ENCODE measurements at regions not wholly inside any gene's neighbourhood (a gene's known extent, or its start where the extent isn't known, plus 50 kb on each side); places are given as distances from the start of the nearest gene placed in this dataset.

- no peak for TF ChIP-seq ISL1 (CRISPR knock-in tag; IDR thresholded peaks at IDR 0.05)
- TF ChIP-seq, protein P1, sequence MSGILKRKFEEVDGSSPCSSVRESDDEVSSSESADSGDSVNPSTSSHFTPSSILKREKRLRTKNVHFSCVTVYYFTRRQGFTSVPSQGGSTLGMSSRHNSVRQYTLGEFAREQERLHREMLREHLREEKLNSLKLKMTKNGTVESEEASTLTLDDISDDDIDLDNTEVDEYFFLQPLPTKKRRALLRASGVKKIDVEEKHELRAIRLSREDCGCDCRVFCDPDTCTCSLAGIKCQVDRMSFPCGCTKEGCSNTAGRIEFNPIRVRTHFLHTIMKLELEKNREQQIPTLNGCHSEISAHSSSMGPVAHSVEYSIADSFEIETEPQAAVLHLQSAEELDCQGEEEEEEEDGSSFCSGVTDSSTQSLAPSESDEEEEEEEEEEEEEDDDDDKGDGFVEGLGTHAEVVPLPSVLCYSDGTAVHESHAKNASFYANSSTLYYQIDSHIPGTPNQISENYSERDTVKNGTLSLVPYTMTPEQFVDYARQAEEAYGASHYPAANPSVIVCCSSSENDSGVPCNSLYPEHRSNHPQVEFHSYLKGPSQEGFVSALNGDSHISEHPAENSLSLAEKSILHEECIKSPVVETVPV (CRISPR knock-in tag; IDR thresholded peaks at IDR 0.05), result no peak
- TF ChIP-seq ARNTL (CRISPR knock-in tag; IDR thresholded peaks at IDR 0.05; ENCODE audit: borderline replicate concordance, low read depth), result no peak
- TF ChIP-seq PATZ1 (CRISPR knock-in tag; IDR thresholded peaks at IDR 0.05; ENCODE audit: borderline replicate concordance), result no peak
- no peak for TF ChIP-seq TOX (CRISPR knock-in tag; IDR thresholded peaks at IDR 0.05; ENCODE audit: borderline replicate concordance)
- TF ChIP-seq ZFP30 (CRISPR knock-in tag; IDR thresholded peaks at IDR 0.05), result no peak
- no peak for TF ChIP-seq GLIS3 (CRISPR knock-in tag; IDR thresholded peaks at IDR 0.05)
- TF ChIP-seq TCF4 (CRISPR knock-in tag; IDR thresholded peaks at IDR 0.05; ENCODE audit: borderline replicate concordance), result no peak
- no peak for TF ChIP-seq ZNF70 (CRISPR knock-in tag; IDR thresholded peaks at IDR 0.05)
- TF ChIP-seq POU6F1 (CRISPR knock-in tag; IDR thresholded peaks at IDR 0.05; ENCODE audit: borderline replicate concordance, low read depth), result no peak
- ATAC-seq, result peak; percentile 37; the same call in 2 of the 3 replicates
Observed at GRCh38 chr15:57865294-57865693, 158.8 kb downstream of the POLR2M start.

- TF ChIP-seq ZNF8 (CRISPR knock-in tag; IDR thresholded peaks at IDR 0.05) (no peak), SNAI2 (CRISPR knock-in tag; IDR thresholded peaks at IDR 0.05) (no peak), OSR1 (CRISPR knock-in tag; IDR thresholded peaks at IDR 0.05) (no peak), ZNF565 (CRISPR knock-in tag; conservative IDR thresholded peaks at IDR 0.05; ENCODE audit: low read depth) (no peak), TOX (CRISPR knock-in tag; IDR thresholded peaks at IDR 0.05; ENCODE audit: borderline replicate concordance) (no peak), POU6F1 (CRISPR knock-in tag; IDR thresholded peaks at IDR 0.05; ENCODE audit: borderline replicate concordance, low read depth) (no peak), ISL1 (CRISPR knock-in tag; IDR thresholded peaks at IDR 0.05) (no peak), RARB (CRISPR knock-in tag; IDR thresholded peaks at IDR 0.05) (no peak), ESRRG (CRISPR knock-in tag; IDR thresholded peaks at IDR 0.05) (no peak)
- TF ChIP-seq, protein P2, sequence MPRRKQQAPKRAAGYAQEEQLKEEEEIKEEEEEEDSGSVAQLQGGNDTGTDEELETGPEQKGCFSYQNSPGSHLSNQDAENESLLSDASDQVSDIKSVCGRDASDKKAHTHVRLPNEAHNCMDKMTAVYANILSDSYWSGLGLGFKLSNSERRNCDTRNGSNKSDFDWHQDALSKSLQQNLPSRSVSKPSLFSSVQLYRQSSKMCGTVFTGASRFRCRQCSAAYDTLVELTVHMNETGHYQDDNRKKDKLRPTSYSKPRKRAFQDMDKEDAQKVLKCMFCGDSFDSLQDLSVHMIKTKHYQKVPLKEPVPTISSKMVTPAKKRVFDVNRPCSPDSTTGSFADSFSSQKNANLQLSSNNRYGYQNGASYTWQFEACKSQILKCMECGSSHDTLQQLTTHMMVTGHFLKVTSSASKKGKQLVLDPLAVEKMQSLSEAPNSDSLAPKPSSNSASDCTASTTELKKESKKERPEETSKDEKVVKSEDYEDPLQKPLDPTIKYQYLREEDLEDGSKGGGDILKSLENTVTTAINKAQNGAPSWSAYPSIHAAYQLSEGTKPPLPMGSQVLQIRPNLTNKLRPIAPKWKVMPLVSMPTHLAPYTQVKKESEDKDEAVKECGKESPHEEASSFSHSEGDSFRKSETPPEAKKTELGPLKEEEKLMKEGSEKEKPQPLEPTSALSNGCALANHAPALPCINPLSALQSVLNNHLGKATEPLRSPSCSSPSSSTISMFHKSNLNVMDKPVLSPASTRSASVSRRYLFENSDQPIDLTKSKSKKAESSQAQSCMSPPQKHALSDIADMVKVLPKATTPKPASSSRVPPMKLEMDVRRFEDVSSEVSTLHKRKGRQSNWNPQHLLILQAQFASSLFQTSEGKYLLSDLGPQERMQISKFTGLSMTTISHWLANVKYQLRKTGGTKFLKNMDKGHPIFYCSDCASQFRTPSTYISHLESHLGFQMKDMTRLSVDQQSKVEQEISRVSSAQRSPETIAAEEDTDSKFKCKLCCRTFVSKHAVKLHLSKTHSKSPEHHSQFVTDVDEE (CRISPR knock-in tag; IDR thresholded peaks at IDR 0.05), result no peak
- TF ChIP-seq, protein P1 (CRISPR knock-in tag; IDR thresholded peaks at IDR 0.05), result no peak
- peak; percentile 75 for ATAC-seq
Observed at GRCh38 chr15:57866149-57866736, 159.7 kb downstream of the POLR2M start.
